ENCODE measurements at regions not wholly inside any gene's neighbourhood (a gene's known extent, or its start where the extent isn't known, plus 50 kb on each side); places are given as distances from the start of the nearest gene placed in this dataset.
A peak's percentile ranks its signal among the peaks of the same experiment; 100 is the strongest.

DNA sequence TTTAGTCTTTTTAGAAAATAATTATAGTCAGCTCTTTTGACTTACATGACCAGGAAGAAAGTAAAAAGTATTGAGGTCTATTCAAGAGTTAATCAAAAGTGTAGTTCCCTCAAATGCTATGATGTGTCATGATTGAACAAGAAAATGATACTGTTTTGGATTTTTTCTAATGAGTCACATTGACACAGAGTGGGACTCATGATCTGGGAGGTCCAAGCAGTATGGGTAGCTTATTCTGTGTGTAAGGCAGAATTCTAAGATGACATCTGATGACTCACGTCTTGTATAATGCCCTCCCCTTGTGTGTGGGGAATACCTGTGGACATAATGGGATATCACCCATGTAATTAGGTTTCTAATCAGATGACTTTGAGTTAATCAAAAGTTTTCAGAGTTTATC is 178.1 kb upstream of the DDHD1 start:
- H3K27ac Mint-ChIP-seq = no peak overlapping the region
- TF ChIP-seq CTCF (IDR thresholded peaks at IDR 0.05) = no peak
- DNase-seq = peak; percentile 30
- H3K4me1 Mint-ChIP-seq (ENCODE audit: low read depth) = peaks cover 23% of the 10 kb centered on the region
- H3K36me3 Mint-ChIP-seq (ENCODE audit: low read depth) = no peaks in the 10 kb centered on the region
- peaks cover 2% of the 10 kb centered on the region for H3K27me3 Mint-ChIP-seq (ENCODE audit: insufficient read depth)
- no peak overlapping the region for H3K4me3 Mint-ChIP-seq
- H3K9me3 Mint-ChIP-seq = no peaks in the 10 kb centered on the region

- no peaks in the 10 kb centered on the region for H3K9me3 Mint-ChIP-seq
- peaks cover 2% of the 10 kb centered on the region for H3K27me3 Mint-ChIP-seq (ENCODE audit: insufficient read depth)
- no peak for DNase-seq
- H3K4me3 Mint-ChIP-seq = no peak overlapping the region
- no peak overlapping the region for H3K27ac Mint-ChIP-seq
- H3K36me3 Mint-ChIP-seq (ENCODE audit: low read depth) = no peaks in the 10 kb centered on the region
- no peak for TF ChIP-seq CTCF (IDR thresholded peaks at IDR 0.05)
- H3K4me1 Mint-ChIP-seq (ENCODE audit: low read depth) = peaks cover 23% of the 10 kb centered on the region
These were observed 177.3 kb upstream of the DDHD1 start for GRCh38 chr14:53330441-53330840.

DNA sequence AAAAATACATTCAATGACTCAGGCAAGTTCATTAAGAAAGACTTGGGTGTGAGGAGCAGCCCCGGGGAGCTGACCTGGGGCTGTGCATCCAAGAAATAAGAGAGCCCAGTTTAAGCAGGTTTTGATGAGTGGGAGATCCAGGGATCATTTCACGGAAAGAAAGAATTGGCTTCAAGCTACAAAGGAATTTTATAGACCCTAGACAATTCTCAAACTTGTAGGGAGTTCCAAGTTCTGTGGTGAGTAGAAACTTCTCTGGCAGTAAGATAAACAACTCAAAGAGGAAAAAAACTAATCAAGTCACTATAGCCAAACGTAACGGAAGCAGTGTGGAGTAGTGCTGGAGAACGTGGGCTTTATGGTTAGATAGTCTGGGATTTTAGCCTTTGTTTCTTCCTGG is 175.7 kb upstream of the DDHD1 start:
- H3K36me3 Mint-ChIP-seq (ENCODE audit: low read depth) = no peaks in the 10 kb centered on the region

DNA sequence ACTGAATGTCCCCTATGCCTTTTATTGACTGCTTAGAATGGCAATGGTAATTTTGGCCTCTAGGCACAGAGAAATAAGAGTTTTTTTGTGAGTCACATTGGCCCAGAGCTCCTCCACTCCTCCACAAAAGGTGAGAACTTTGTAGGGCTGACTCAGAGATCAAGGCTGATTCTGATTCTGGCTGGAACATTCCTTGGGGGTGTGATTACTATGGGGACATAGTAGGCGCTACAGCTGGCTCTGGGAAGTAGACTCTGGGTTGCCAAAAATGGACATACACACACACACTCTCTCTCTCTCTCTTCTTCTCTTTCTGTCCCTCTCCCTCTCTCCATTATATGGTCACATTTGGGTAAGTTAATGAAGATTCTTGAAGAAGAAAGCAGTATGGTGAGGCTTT is 174.6 kb upstream of the DDHD1 start:
- Mint-ChIP-seq H3K36me3 (ENCODE audit: low read depth) (no peaks in the 10 kb centered on the region), H3K9me3 (no peaks in the 10 kb centered on the region), H3K4me3 (no peak overlapping the region), H3K4me1 (ENCODE audit: low read depth) (peaks cover 23% of the 10 kb centered on the region), H3K27me3 (ENCODE audit: insufficient read depth) (no peaks in the 10 kb centered on the region), H3K27ac (no peak overlapping the region)
- DNase-seq = peak; percentile 49
- no peak for TF ChIP-seq CTCF (IDR thresholded peaks at IDR 0.05)

More for the DNA sequence above, 175.7 kb upstream of the DDHD1 start:
- Mint-ChIP-seq H3K4me3 (no peak overlapping the region), H3K4me1 (ENCODE audit: low read depth) (peaks cover 23% of the 10 kb centered on the region), H3K27ac (no peak overlapping the region), H3K27me3 (ENCODE audit: insufficient read depth) (peaks cover 2% of the 10 kb centered on the region; the same call in 1 of the 2 replicates), H3K9me3 (no peaks in the 10 kb centered on the region)
- no peak for TF ChIP-seq CTCF (IDR thresholded peaks at IDR 0.05)
- DNase-seq = no peak

DNA sequence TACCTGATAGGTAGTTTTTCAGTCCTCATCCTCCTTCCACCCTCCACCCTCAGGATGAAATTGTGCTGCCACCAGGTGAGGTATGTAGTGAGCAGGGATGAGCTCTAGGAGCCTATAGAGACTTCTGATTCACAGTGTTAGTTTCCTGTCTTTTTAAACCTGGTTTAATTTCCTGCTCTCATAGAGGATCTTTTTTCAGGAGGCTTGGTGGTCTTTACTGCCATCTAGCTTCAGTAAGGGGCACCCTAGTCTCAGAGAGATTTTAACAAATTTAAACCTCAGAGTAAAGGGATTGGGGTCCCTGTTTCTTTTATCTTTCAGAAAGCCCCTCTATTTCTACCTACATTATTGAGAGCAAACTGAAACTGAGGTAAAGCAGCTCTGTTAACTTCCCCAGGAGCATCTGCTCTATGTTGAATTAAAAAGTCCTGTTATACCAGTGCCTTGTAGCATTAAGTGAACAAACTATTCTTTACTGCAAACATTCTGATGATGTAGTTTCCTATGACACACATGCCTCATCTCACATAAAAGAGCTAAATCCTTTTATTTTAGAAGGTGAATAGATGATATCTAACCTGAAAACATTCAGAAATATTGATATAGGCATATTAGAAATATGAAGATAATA is 172.2 kb upstream of the DDHD1 start:
- peak; percentile 36; the same call in 1 of the 2 replicates for TF ChIP-seq CTCF (IDR thresholded peaks at IDR 0.05)
- no peak overlapping the region for H3K27ac Mint-ChIP-seq
- H3K27me3 Mint-ChIP-seq (ENCODE audit: insufficient read depth) = no peaks in the 10 kb centered on the region
- H3K4me3 Mint-ChIP-seq = no peak overlapping the region
- peaks cover 10% of the 10 kb centered on the region for H3K4me1 Mint-ChIP-seq (ENCODE audit: low read depth)
- DNase-seq = no peak
- H3K36me3 Mint-ChIP-seq (ENCODE audit: low read depth) = no peaks in the 10 kb centered on the region
- H3K9me3 Mint-ChIP-seq = no peaks in the 10 kb centered on the region

Data from HFFc6 (cell line).